ENCODE measurements at regions not wholly inside any gene's neighbourhood (a gene's known extent, or its start where the extent isn't known, plus 50 kb on each side); places are given as distances from the start of the nearest gene placed in this dataset.

GRCh38 chr7:134374291-134374690, 57.6 kb upstream of the SLC35B4 start:
- no peak for TF ChIP-seq EZH2 (optimal IDR thresholded peaks at IDR 0.05; ENCODE audit: low read depth, low read length)
- TF ChIP-seq CTCF (IDR thresholded peaks at IDR 0.05; ENCODE audit: low read length), result no peak
- no peak for TF ChIP-seq EZH2phosphoT487 (IDR thresholded peaks at IDR 0.05; ENCODE audit: low read length)
- H3K4me1 ChIP-seq (ENCODE audit: low read length), result no peaks in the 10 kb centered on the region
- H3F3A ChIP-seq (ENCODE audit: insufficient read depth, low read length), result no peaks in the 10 kb centered on the region
- no peak overlapping the region for H2AFZ ChIP-seq (ENCODE audit: low read length)
- H3K36me3 ChIP-seq (replicated peaks; ENCODE audit: insufficient read depth, low read length), result no peaks in the 10 kb centered on the region
- H3K79me2 ChIP-seq (ENCODE audit: low read length), result no peaks in the 10 kb centered on the region
- H3K27ac ChIP-seq (ENCODE audit: low read length), result no peak overlapping the region
- no peak overlapping the region for H3K4me3 ChIP-seq (ENCODE audit: low read length)
- no peak overlapping the region for H3K9ac ChIP-seq (ENCODE audit: low read length)
- H3K27me3 ChIP-seq (replicated peaks; ENCODE audit: insufficient read depth, low read length), result no peaks in the 10 kb centered on the region
- no peaks in the 10 kb centered on the region for H4K20me1 ChIP-seq (ENCODE audit: insufficient read depth, low read length)
- H3K4me2 ChIP-seq (ENCODE audit: low read depth, low read length), result no peak overlapping the region
- no peaks in the 10 kb centered on the region for H3K9me3 ChIP-seq (replicated peaks; ENCODE audit: insufficient read depth, low read length)
- DNase-seq, result no peak
- no peaks in the 10 kb centered on the region for H3K9me2 ChIP-seq (replicated peaks; ENCODE audit: insufficient read depth, low read length)

GRCh38 chr7:134372858-134373257, 56.1 kb upstream of the SLC35B4 start:
- Histone ChIP-seq H3F3A (ENCODE audit: insufficient read depth, low read length) (no peaks in the 10 kb centered on the region), H2AFZ (ENCODE audit: low read length) (no peak overlapping the region), H3K36me3 (replicated peaks; ENCODE audit: insufficient read depth, low read length) (no peaks in the 10 kb centered on the region), H3K9me2 (replicated peaks; ENCODE audit: insufficient read depth, low read length) (no peaks in the 10 kb centered on the region), H3K27ac (ENCODE audit: low read length) (no peak overlapping the region), H3K4me1 (ENCODE audit: low read length) (no peaks in the 10 kb centered on the region), H3K9me3 (replicated peaks; ENCODE audit: insufficient read depth, low read length) (no peaks in the 10 kb centered on the region), H3K79me2 (ENCODE audit: low read length) (no peaks in the 10 kb centered on the region), H3K27me3 (replicated peaks; ENCODE audit: insufficient read depth, low read length) (no peaks in the 10 kb centered on the region), H4K20me1 (ENCODE audit: insufficient read depth, low read length) (no peaks in the 10 kb centered on the region), H3K4me3 (ENCODE audit: low read length) (no peak overlapping the region), H3K4me2 (ENCODE audit: low read depth, low read length) (no peak overlapping the region), H3K9ac (ENCODE audit: low read length) (no peak overlapping the region)
- no peak for TF ChIP-seq CTCF (IDR thresholded peaks at IDR 0.05; ENCODE audit: low read length)
- no peak for TF ChIP-seq EZH2 (optimal IDR thresholded peaks at IDR 0.05; ENCODE audit: low read depth, low read length)
- no peak for TF ChIP-seq EZH2phosphoT487 (IDR thresholded peaks at IDR 0.05; ENCODE audit: low read length)
- DNase-seq, result no peak

DNA sequence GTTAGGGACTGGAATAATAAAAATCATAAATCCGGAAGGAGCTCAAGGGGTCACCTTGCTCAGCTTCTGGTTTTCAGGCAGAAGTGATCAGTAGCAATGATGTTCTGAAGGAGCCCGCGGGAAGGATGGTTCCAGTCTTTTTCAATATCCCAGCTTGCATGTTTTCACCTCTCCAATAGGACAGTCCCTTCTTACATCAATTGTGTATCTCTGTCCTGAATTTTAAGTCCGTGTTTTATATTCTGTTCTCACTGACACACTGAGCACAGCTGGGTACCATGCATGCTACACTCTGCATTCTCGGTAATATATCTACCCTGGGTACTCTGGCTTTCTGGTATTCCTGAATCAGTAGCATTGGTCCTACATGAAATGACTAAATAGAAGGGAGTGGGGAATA, 55.2 kb upstream of the SLC35B4 start:
- no peaks in the 10 kb centered on the region for H3K36me3 ChIP-seq (replicated peaks; ENCODE audit: insufficient read depth, low read length)

More for the DNA sequence above, 55.2 kb upstream of the SLC35B4 start:
- Histone ChIP-seq H2AFZ (ENCODE audit: low read length) (no peak overlapping the region), H3K4me1 (ENCODE audit: low read length) (no peaks in the 10 kb centered on the region), H3K27ac (ENCODE audit: low read length) (no peak overlapping the region), H3K9ac (ENCODE audit: low read length) (no peak overlapping the region), H3K4me2 (ENCODE audit: low read depth, low read length) (no peak overlapping the region), H3F3A (ENCODE audit: insufficient read depth, low read length) (no peaks in the 10 kb centered on the region), H4K20me1 (ENCODE audit: insufficient read depth, low read length) (no peaks in the 10 kb centered on the region), H3K9me3 (replicated peaks; ENCODE audit: insufficient read depth, low read length) (no peaks in the 10 kb centered on the region), H3K9me2 (replicated peaks; ENCODE audit: insufficient read depth, low read length) (no peaks in the 10 kb centered on the region), H3K27me3 (replicated peaks; ENCODE audit: insufficient read depth, low read length) (no peaks in the 10 kb centered on the region), H3K79me2 (ENCODE audit: low read length) (no peaks in the 10 kb centered on the region), H3K4me3 (ENCODE audit: low read length) (no peak overlapping the region)
- TF ChIP-seq EZH2 (optimal IDR thresholded peaks at IDR 0.05; ENCODE audit: low read depth, low read length), result no peak
- TF ChIP-seq CTCF (IDR thresholded peaks at IDR 0.05; ENCODE audit: low read length), result no peak
- no peak for TF ChIP-seq EZH2phosphoT487 (IDR thresholded peaks at IDR 0.05; ENCODE audit: low read length)
- no peak for DNase-seq
